ENCODE measurements at regions not wholly inside any gene's neighbourhood (a gene's known extent, or its start where the extent isn't known, plus 50 kb on each side); places are given as distances from the start of the nearest gene placed in this dataset.

DNA sequence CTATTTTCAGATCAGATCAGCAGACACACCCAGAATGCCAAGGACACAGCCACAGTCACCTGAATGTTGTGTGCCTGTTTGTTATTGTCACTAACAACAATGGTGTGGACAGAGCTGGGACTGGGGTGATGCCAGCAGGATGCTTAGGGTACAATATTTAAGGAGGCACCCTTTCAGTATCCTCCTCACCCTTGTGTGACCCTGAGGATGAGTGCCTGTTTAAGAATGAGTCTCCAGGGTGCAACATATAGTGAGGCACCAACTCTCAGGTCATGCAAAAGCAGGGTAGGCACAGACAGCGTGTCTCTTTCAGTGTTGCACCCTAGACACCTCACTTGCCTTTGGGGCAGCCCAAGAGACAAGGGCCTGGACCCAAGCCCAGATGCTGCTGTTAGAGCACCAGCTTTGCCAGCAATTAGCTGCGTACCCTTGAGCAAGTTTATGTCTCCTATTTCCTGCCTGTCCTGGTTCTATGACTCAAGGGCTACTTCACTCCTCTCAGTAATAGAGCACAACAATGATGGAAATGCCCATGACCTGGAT, 122.6 kb downstream of the AQP9 start:
- no peaks in the 10 kb centered on the region for H3K27me3 ChIP-seq (ENCODE audit: control insufficient read depth in 1 of 2, insufficient read depth in 2 of 2, low read length in 2 of 2)
- no peak overlapping the region for H3K4me3 Mint-ChIP-seq
- H3K27ac ChIP-seq (ENCODE audit: low read depth in 1 of 2, low read length in 2 of 2) = no peak overlapping the region
- H3K4me1 ChIP-seq (ENCODE audit: insufficient read depth, low read length) = no peaks in the 10 kb centered on the region
- H3K4me3 ChIP-seq (ENCODE audit: low read length) = no peak overlapping the region
- TF ChIP-seq, protein P1, sequence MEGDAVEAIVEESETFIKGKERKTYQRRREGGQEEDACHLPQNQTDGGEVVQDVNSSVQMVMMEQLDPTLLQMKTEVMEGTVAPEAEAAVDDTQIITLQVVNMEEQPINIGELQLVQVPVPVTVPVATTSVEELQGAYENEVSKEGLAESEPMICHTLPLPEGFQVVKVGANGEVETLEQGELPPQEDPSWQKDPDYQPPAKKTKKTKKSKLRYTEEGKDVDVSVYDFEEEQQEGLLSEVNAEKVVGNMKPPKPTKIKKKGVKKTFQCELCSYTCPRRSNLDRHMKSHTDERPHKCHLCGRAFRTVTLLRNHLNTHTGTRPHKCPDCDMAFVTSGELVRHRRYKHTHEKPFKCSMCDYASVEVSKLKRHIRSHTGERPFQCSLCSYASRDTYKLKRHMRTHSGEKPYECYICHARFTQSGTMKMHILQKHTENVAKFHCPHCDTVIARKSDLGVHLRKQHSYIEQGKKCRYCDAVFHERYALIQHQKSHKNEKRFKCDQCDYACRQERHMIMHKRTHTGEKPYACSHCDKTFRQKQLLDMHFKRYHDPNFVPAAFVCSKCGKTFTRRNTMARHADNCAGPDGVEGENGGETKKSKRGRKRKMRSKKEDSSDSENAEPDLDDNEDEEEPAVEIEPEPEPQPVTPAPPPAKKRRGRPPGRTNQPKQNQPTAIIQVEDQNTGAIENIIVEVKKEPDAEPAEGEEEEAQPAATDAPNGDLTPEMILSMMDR (IDR thresholded peaks at IDR 0.05) = no peak
- intact Hi-C loops (cut with DNase I, micrococcal nuclease) = no loop called here
- no peak for DNase-seq
- ChIA-PET POLR2A (no interaction called here), CTCF (no interaction called here)
- no peaks in the 10 kb centered on the region for H3K9me3 ChIP-seq (ENCODE audit: control insufficient read depth in 1 of 2, insufficient read depth in 1 of 2, low read length in 2 of 2)
- H3K36me3 ChIP-seq (ENCODE audit: insufficient read depth, low read length) = no peaks in the 10 kb centered on the region
- H3K36me3 Mint-ChIP-seq (ENCODE audit: low read depth) = no peaks in the 10 kb centered on the region
- ATAC-seq (ENCODE audit: poor library complexity) = no peak
- H3K27me3 Mint-ChIP-seq = no peaks in the 10 kb centered on the region
- H3K4me1 Mint-ChIP-seq (ENCODE audit: low read depth) = peaks cover 8% of the 10 kb centered on the region
- H3K27ac Mint-ChIP-seq = no peak overlapping the region
- no peaks in the 10 kb centered on the region for H3K9me3 Mint-ChIP-seq

DNA sequence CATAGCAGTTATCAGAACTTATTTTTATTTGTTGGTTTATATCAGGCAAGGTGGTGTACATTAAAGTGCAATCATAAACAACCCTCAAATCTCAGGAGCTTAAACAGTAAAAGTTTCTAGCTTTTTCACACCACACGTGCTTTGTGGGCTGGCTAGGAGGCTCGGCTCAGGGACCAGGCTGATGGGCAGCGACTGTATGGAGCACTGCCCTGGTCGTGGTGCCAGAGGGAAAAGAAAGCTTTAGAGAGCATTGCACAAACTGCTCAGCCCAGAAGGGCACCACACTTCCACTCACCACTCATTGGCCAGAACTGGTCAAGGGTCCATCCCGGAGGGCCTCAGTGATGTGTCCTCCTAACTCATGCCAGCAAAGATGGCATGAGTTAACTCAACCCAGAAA, 123.2 kb downstream of the AQP9 start:
- Mint-ChIP-seq H3K9me3 (no peaks in the 10 kb centered on the region), H3K36me3 (ENCODE audit: low read depth) (no peaks in the 10 kb centered on the region), H3K4me3 (no peak overlapping the region), H3K27ac (no peak overlapping the region), H3K4me1 (ENCODE audit: low read depth) (peaks cover 8% of the 10 kb centered on the region), H3K27me3 (no peaks in the 10 kb centered on the region)
- H3K4me3 ChIP-seq (ENCODE audit: low read length) = no peak overlapping the region
- no peaks in the 10 kb centered on the region for H3K4me1 ChIP-seq (ENCODE audit: insufficient read depth, low read length)
- ChIA-PET CTCF (no interaction called here), POLR2A (no interaction called here)
- H3K27ac ChIP-seq (ENCODE audit: low read depth in 1 of 2, low read length in 2 of 2) = no peak overlapping the region
- intact Hi-C loops (cut with DNase I, micrococcal nuclease) = no loop called here
- H3K36me3 ChIP-seq (ENCODE audit: insufficient read depth, low read length) = no peaks in the 10 kb centered on the region
- no peaks in the 10 kb centered on the region for H3K9me3 ChIP-seq (ENCODE audit: control insufficient read depth in 1 of 2, insufficient read depth in 1 of 2, low read length in 2 of 2)
- TF ChIP-seq, protein P1 (IDR thresholded peaks at IDR 0.05) = no peak
- ATAC-seq (ENCODE audit: poor library complexity) (no peak), DNase-seq (no peak)
- H3K27me3 ChIP-seq (ENCODE audit: control insufficient read depth in 1 of 2, insufficient read depth in 2 of 2, low read length in 2 of 2) = no peaks in the 10 kb centered on the region

DNA sequence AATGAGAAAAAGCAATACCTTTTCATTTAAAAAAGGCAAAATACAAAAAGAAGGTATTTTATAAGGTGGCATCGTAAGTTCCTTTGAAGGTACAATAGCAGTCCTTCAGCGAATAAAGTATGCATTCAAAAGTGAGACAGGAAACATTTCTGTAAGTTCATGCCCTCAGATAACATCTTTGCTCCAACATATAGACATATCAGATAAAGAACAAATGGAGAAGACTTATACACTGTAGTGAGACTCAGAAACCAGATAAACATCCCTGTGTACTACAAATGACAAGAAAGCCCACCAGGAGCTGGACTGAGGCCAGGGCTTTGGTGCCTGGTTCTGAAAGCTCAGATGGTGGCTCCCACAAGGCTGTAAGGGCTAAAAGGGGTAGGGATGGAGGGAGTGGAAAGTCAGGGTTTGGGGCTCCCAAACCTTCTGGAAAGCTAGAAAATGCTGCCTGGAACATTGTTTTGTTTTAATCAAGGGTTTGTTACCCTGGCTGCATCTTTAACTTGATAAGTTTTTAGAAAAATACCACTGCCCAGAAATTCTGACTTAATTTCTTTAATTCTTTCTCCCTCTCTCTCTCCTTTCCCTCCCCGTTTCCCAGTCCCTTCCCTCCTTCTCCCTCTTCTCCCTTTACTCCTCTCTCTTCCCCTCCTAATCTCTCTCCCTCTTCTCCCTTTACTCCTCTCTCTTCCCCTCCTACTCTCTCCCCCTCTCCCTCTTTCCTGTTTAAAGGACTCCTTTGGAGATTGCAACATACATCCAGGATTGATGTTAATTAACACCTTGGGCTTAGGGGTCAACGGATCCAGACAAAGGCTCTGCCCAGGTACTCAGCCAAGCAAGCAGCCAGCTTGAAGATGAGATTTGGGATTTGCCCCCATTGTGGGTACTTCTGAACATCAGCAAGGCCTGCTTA, 126.1 kb downstream of the AQP9 start:
- POLR2A ChIA-PET = no interaction called here
- no peaks in the 10 kb centered on the region for H3K36me3 Mint-ChIP-seq (ENCODE audit: low read depth)

More for the DNA sequence above, 126.1 kb downstream of the AQP9 start:
- H3K27ac Mint-ChIP-seq = no peak overlapping the region
- Histone ChIP-seq H3K9me3 (ENCODE audit: control insufficient read depth in 1 of 2, insufficient read depth in 1 of 2, low read length in 2 of 2) (no peaks in the 10 kb centered on the region), H3K4me1 (ENCODE audit: insufficient read depth, low read length) (no peaks in the 10 kb centered on the region), H3K27me3 (ENCODE audit: control insufficient read depth in 1 of 2, insufficient read depth in 2 of 2, low read length in 2 of 2) (no peaks in the 10 kb centered on the region), H3K4me3 (ENCODE audit: low read length) (peak overlapping the region; percentile 16), H3K27ac (ENCODE audit: low read depth in 1 of 2, low read length in 2 of 2) (no peak overlapping the region), H3K36me3 (ENCODE audit: insufficient read depth, low read length) (no peaks in the 10 kb centered on the region)
- TF ChIP-seq, protein P1 (IDR thresholded peaks at IDR 0.05) = no peak
- intact Hi-C loops (cut with DNase I, micrococcal nuclease) = no loop called here
- DNase-seq = no peak
- CTCF ChIA-PET = no interaction called here
- peak overlapping the region; percentile 8 for H3K4me3 Mint-ChIP-seq
- no peaks in the 10 kb centered on the region for H3K9me3 Mint-ChIP-seq
- no peaks in the 10 kb centered on the region for H3K27me3 Mint-ChIP-seq
- ATAC-seq (ENCODE audit: poor library complexity) = no peak
- peaks cover 8% of the 10 kb centered on the region for H3K4me1 Mint-ChIP-seq (ENCODE audit: low read depth)

Data from CD4-positive, alpha-beta T cell (primary cell).